ENCODE measurements at regions not wholly inside any gene's neighbourhood (a gene's known extent, or its start where the extent isn't known, plus 50 kb on each side); places are given as distances from the start of the nearest gene placed in this dataset.

GRCh38 chr4:64016893-64017292 lies 392.4 kb downstream of the TECRL start:
- Histone ChIP-seq H3K9me3 (ENCODE audit: control insufficient read depth, low read depth, low read length) (no peaks in the 10 kb centered on the region), H3K23ac (ENCODE audit: insufficient read length, low read depth, low read length) (no peak overlapping the region), H4K8ac (replicated peaks; ENCODE audit: insufficient read length, low read depth, low read length) (no peak overlapping the region)

More at GRCh38 chr4:64016893-64017292, 392.4 kb downstream of the TECRL start:
- H3K79me1 ChIP-seq (ENCODE audit: insufficient read depth, low read depth, low read length, poor library complexity, severe bottlenecking), result no peaks in the 10 kb centered on the region
- H3K36me3 Mint-ChIP-seq (ENCODE audit: insufficient read depth in 1 of 3, low read depth in 3 of 3), result peaks cover 0 to 5% (median 4%) of the 10 kb centered on the region in 3 experiments; a peak in 2 of 7 replicates
- no peak overlapping the region for H3K9ac ChIP-seq (ENCODE audit: extremely low read depth, insufficient read length, low read length)
- no peak overlapping the region for H2AFZ ChIP-seq (ENCODE audit: low read length)
- no peak overlapping the region for H2BK120ac ChIP-seq (ENCODE audit: low read depth, low read length, poor library complexity, severe bottlenecking)
- H2BK15ac ChIP-seq (ENCODE audit: low read depth, low read length), result no peak overlapping the region
- no peak overlapping the region for H4K91ac ChIP-seq (ENCODE audit: insufficient read length, low read depth, low read length)
- H3K9me3 Mint-ChIP-seq, result peaks cover 5 to 7% of the 10 kb centered on the region in 2 experiments; a peak in 4 of 5 replicates
- H2BK20ac ChIP-seq (ENCODE audit: low read depth, low read length, poor library complexity, severe bottlenecking), result no peak overlapping the region
- no peak overlapping the region for H3K27ac Mint-ChIP-seq
- no peak overlapping the region for H3K4me2 ChIP-seq (ENCODE audit: insufficient read depth, insufficient read length, low read length)
- no peaks in the 10 kb centered on the region for H3K4me1 Mint-ChIP-seq
- H3K56ac ChIP-seq (ENCODE audit: insufficient read length, low read depth, low read length), result no peak overlapping the region
- H3K27ac ChIP-seq (ENCODE audit: insufficient read length, low read depth, low read length), result no peak overlapping the region
- H3K4me1 ChIP-seq (ENCODE audit: insufficient read depth, low read length), result no peaks in the 10 kb centered on the region
- no peak for TF ChIP-seq CTCF (conservative IDR thresholded peaks at IDR 0.05)
- H2AK5ac ChIP-seq (ENCODE audit: insufficient read length, low read length), result no peak overlapping the region
- H3K23me2 ChIP-seq (ENCODE audit: insufficient read length, low read depth, low read length, poor library complexity, severe bottlenecking), result no peaks in the 10 kb centered on the region
- H3K27me3 ChIP-seq (ENCODE audit: insufficient read depth, low read length), result no peaks in the 10 kb centered on the region
- H4K20me1 ChIP-seq (ENCODE audit: control insufficient read depth, insufficient read depth, insufficient read length), result no peaks in the 10 kb centered on the region
- no peak overlapping the region for H2BK12ac ChIP-seq (ENCODE audit: insufficient read length, low read depth, low read length)
- no peak overlapping the region for H2BK5ac ChIP-seq (ENCODE audit: insufficient read length, low read length)
- no peak overlapping the region for H3T11ph ChIP-seq (ENCODE audit: low read length)
- H4K5ac ChIP-seq (ENCODE audit: insufficient read length, low read depth, low read length), result no peak overlapping the region
- no CpG with 5 or more reads among the region's 11 CpGs for WGBS (ENCODE audit: extremely low coverage, insufficient read length, low lambda C conversion rate)
- no peak overlapping the region for H3K4ac ChIP-seq (ENCODE audit: low read depth, low read length)
- no peak overlapping the region for H3K18ac ChIP-seq (ENCODE audit: insufficient read length, low read depth, low read length)
- no peak overlapping the region for H3K4me3 Mint-ChIP-seq
- DNase-seq, result no peak
- no peak overlapping the region for H3K14ac ChIP-seq (ENCODE audit: insufficient read depth, low read length)
- no peaks in the 10 kb centered on the region for H3K79me2 ChIP-seq (ENCODE audit: insufficient read depth, low read length)
- no peaks in the 10 kb centered on the region for H3K27me3 Mint-ChIP-seq (ENCODE audit: low read depth)

Data from H9 (cell line).